ENCODE measurements at regions not wholly inside any gene's neighbourhood (a gene's known extent, or its start where the extent isn't known, plus 50 kb on each side); places are given as distances from the start of the nearest gene placed in this dataset.

GRCh38 chr14:61928701-61929100 is 166.5 kb downstream of the SNAPC1 start:
- TF ChIP-seq ATF1 (CRISPR knock-in tag; IDR thresholded peaks at IDR 0.05) (no peak), EZH2 (conservative IDR thresholded peaks at IDR 0.05; ENCODE audit: low read depth, low read length) (no peak), ARID5B (CRISPR knock-in tag; IDR thresholded peaks at IDR 0.05) (no peak)

All from HepG2 (cell line).